HG03064 (cell line): ENCODE measurements at regions not wholly inside any gene's neighbourhood (a gene's known extent, or its start where the extent isn't known, plus 50 kb on each side); places are given as distances from the start of the nearest gene placed in this dataset.
"Not testable (repeated sequence)": the region's sequence is repeated elsewhere in the genome, so short reads cannot be mapped to it uniquely, and the experiment has no call there.

ENCODE experiments used
- ATAC-seq: cut with Tn5 transposase; IDR thresholded peaks from one replicate; pipeline ENCODE4 v1.9.1; 2021; ENCODE audit warnings: low read depth; ENCODE audit not compliant: unreplicated experiment

- no peak for ATAC-seq
These were observed 301.4 kb upstream of the DNAJC19 start for GRCh38 chr3:181290941-181291340.

- ATAC-seq, result no peak
These were observed 299.8 kb upstream of the DNAJC19 start for GRCh38 chr3:181289306-181289705.

- no peak for ATAC-seq
These were observed 298.6 kb upstream of the DNAJC19 start for GRCh38 chr3:181288145-181288544.

GRCh38 chr3:181279239-181279565 is 289.7 kb upstream of the DNAJC19 start:
- no peak for ATAC-seq

GRCh38 chr3:181278468-181279238 is 289.1 kb upstream of the DNAJC19 start:
- no peak for ATAC-seq

GRCh38 chr3:181276358-181276896 is 286.9 kb upstream of the DNAJC19 start:
- ATAC-seq, result no peak

GRCh38 chr3:181274025-181274424 is 284.5 kb upstream of the DNAJC19 start:
- no peak for ATAC-seq

- no peak for ATAC-seq
These were observed 277.8 kb upstream of the DNAJC19 start for GRCh38 chr3:181267312-181267711.

GRCh38 chr3:181265750-181266333 is 276.3 kb upstream of the DNAJC19 start:
- ATAC-seq, result no peak

GRCh38 chr3:181264486-181264885 is 274.9 kb upstream of the DNAJC19 start:
- ATAC-seq, result no peak

- no peak for ATAC-seq
These were observed 264.3 kb upstream of the DNAJC19 start for GRCh38 chr3:181253796-181254195.

GRCh38 chr3:181252631-181253030 is 263.1 kb upstream of the DNAJC19 start:
- ATAC-seq, result no peak

- ATAC-seq, result no peak
These were observed 261.2 kb upstream of the DNAJC19 start for GRCh38 chr3:181250714-181251113.

- no peak for ATAC-seq
These were observed 249.9 kb upstream of the DNAJC19 start for GRCh38 chr3:181239441-181239840.

GRCh38 chr3:181230258-181230657 is 240.7 kb upstream of the DNAJC19 start:
- no peak for ATAC-seq

GRCh38 chr3:181213347-181213746 is 223.8 kb upstream of the DNAJC19 start:
- no peak for ATAC-seq

- no peak for ATAC-seq
These were observed 222.7 kb upstream of the DNAJC19 start for GRCh38 chr3:181212271-181212670.

- no peak for ATAC-seq
These were observed 220.7 kb upstream of the DNAJC19 start for GRCh38 chr3:181210275-181210674.

- no peak for ATAC-seq
These were observed 200.0 kb upstream of the DNAJC19 start for GRCh38 chr3:181189556-181189955.

GRCh38 chr3:181183764-181184163 is 194.2 kb upstream of the DNAJC19 start:
- ATAC-seq, result no peak

- not testable (repeated sequence) for ATAC-seq
These were observed 193.5 kb upstream of the DNAJC19 start for GRCh38 chr3:181183057-181183456.

GRCh38 chr3:181178991-181179390 is 189.5 kb upstream of the DNAJC19 start:
- no peak for ATAC-seq
